22Rv1 (cell line): ENCODE measurements at regions not wholly inside any gene's neighbourhood (a gene's known extent, or its start where the extent isn't known, plus 50 kb on each side); places are given as distances from the start of the nearest gene placed in this dataset.
"Not testable (repeated sequence)": the region's sequence is repeated elsewhere in the genome, so short reads cannot be mapped to it uniquely, and the experiment has no call there.

Experiments used
- H3K27ac ChIP-seq: fragments of 450-650 bp; 2 replicates; pipeline ENCODE4 v1.5.1; 2017
- ZFX ChIP-seq: fragments of 450-650 bp; IDR thresholded peaks from 2 replicates; pipeline ENCODE4 v1.6.1; 2017; ENCODE audit warnings: antibody characterized with exemption, borderline replicate concordance
- TF ChIP-seq, protein P1 (sequence below): fragments of 450-650 bp; IDR thresholded peaks from 2 replicates; pipeline ENCODE4 v1.5.1; 2017; ENCODE audit warnings: mild to moderate bottlenecking

DNA sequence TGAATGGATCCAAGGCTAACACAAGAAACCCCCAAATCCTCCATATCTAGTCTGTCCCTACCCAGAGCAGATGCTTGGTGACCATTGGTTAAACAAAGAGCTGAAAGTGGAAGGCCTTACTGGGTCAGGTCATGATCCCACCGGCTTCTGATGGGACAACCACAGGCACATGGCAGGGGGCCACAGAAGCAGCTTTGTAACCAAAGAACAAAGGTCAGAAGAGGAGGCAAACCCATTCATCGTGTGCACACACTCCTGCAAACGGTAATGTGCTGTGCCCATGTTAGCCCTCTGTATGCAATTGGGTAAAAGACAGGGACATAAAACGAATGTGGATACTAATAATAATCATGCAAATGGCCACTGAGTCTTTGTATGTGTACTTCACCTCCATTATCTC, 133.3 kb upstream of the SLC6A11 start:
- TF ChIP-seq ZFX: no peak
- TF ChIP-seq, protein P1, sequence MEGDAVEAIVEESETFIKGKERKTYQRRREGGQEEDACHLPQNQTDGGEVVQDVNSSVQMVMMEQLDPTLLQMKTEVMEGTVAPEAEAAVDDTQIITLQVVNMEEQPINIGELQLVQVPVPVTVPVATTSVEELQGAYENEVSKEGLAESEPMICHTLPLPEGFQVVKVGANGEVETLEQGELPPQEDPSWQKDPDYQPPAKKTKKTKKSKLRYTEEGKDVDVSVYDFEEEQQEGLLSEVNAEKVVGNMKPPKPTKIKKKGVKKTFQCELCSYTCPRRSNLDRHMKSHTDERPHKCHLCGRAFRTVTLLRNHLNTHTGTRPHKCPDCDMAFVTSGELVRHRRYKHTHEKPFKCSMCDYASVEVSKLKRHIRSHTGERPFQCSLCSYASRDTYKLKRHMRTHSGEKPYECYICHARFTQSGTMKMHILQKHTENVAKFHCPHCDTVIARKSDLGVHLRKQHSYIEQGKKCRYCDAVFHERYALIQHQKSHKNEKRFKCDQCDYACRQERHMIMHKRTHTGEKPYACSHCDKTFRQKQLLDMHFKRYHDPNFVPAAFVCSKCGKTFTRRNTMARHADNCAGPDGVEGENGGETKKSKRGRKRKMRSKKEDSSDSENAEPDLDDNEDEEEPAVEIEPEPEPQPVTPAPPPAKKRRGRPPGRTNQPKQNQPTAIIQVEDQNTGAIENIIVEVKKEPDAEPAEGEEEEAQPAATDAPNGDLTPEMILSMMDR: no peak
- H3K27ac ChIP-seq: no peak overlapping the region

DNA sequence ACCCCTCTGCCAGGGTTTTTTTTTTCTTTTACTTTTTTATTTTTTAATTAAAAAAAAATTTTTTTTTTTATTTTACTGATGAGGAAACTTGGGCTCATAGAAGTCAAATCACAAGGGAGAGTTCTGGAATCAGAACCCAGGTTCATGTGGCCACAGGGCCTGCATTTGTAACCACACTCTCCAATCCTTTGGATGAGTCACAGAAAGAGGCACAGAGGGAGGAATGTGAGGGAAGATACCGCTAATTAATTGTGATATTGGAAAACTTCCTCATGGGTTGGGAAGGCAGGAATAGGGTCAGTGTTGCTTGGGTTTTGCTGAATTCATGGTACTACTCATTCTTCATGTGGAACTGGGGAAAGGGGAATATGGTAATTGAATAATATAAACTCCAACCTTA, 132.9 kb upstream of the SLC6A11 start:
- TF ChIP-seq, protein P1: no peak
- no peak for TF ChIP-seq ZFX
- H3K27ac ChIP-seq: no peak overlapping the region

DNA sequence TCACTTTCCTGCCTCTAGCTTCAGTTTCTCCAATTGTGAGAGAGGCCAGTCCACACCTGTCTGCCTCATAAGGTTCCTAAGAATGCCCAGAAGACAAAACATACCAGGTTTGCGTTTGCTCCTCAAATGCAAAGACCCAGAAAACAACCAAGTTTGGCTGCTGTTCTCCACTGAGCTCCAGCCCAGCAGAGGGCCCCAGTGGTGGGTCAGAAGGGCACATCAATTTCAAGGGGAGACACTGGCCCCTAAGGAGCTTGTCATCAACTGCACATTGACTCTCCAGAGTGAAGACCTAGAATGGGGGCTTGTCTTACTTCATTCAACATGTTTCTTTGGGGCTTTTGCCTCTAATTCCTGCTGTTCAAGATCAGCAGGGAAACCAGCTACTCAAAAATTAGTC, 127.9 kb upstream of the SLC6A11 start:
- TF ChIP-seq ZFX: no peak
- TF ChIP-seq, protein P1: no peak
- H3K27ac ChIP-seq: no peak overlapping the region

DNA sequence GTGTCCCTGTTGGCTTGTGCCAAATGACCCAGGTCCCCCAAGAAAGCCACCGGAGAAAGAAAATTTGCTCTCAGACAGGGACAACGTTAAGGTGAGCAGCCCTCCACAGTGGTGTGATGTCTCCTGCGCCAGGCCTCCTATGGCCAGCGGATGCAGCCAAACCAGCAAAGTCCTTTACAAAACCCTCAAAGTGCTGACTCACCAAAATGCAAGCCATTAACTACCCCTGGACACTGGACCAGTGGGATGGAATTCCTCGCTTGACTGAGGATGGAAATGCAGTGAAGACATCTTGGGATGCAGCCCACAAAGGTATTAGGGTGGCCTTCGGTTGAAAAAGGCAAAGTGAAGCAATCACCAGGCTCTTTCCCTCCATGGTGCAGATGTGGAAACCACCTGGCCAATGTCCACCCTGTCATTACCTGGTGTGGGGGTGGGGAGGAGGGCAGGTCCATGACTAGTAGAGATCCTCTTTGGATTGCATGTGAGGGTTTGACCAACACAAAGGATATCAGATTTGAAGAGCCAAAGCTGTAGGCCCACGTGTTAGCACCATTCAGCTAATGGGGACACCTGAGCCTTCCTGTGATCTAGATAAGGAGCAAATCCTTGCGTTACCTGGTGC, 127.4 kb upstream of the SLC6A11 start:
- no peak overlapping the region for H3K27ac ChIP-seq
- TF ChIP-seq, protein P1: no peak
- TF ChIP-seq ZFX: no peak

DNA sequence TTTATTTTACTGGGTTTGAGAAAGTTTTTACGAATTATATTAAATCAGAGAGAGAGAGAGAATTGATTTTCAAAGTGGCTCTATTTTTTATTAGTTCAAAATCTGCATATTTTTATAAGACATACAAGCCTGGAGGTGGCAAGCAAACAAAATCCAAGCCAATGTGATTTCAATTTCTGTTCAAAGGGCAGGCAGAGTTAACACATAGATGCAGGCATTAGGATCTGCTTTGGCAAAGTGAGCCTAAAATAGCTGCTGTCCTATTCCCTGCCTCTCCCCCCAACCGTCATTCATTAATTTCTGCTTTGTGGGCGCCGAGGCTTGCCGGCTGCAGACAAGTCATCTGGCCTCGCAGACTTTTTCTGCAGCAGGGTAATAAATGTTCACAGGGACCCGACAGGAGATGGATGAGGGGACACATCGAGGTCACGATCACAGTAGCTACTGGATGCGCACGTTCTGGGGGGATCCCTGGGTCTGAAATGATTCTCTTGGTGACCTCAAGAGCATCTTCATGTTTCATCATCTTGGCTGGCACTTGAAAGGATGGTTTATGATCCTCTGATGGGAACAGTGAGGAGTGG, 123.9 kb upstream of the SLC6A11 start:
- no peak overlapping the region for H3K27ac ChIP-seq
- no peak for TF ChIP-seq ZFX
- TF ChIP-seq, protein P1: no peak

DNA sequence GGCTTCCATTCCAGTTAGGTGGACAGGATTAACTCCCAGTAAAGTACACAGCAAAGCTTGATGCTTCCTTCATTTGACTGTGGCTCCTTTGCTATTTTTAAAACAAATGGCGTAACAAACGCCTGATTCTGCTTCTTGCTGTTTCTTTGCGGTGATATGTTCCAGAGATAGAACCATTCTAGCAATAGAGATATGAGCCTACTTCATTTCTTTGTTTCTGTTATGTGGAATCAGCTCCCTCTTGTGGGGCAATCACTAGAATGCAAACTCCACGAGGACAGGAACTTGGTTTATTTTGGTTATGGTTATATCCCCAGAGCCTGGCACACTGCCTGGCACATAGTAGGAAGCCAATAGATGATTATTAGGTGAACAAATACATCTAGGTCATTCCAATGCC, 122.6 kb upstream of the SLC6A11 start:
- no peak overlapping the region for H3K27ac ChIP-seq
- TF ChIP-seq ZFX: no peak
- TF ChIP-seq, protein P1: 0 out of 2 replicates have a peak, but pooled peaks have one; percentile 3

DNA sequence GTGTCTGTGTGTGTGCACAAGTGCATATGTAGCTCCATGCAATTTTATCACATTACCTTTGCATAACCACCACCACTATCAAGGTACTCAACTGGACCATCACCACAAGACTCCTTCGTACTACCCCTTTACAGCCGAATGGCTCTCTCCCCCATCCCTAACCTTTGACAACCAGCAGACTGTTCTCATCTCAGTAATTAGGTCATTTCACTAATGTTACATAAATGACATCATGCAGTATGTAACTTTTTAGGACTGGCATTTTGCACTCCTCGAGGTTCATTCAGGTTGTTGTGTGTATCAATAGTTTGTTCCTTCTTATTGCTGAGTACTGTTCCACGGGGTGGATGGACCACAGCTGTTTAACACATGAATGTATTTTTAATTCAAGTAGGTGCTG, 121.8 kb upstream of the SLC6A11 start:
- TF ChIP-seq, protein P1: no peak
- no peak for TF ChIP-seq ZFX

DNA sequence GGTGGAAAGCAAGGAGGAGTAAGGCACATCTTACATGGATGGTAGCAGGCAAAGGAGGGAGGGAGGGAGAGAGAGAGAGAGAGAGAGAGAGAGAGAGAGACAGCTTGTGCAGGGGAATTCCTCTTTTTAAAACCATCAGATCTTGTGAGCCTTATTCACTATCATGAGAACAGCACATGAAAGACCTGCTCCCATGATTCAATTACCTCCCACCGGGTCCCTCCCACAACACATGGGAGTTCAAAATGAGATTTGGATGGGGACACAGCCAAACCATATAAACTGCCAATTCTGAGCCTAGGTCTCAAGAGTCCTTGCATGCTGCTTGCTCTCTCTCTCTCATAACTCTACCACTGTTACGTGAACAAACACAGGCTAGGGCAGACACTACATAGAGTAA, 120.8 kb upstream of the SLC6A11 start:
- H3K27ac ChIP-seq: not testable (repeated sequence)

More for the DNA sequence above, 121.8 kb upstream of the SLC6A11 start:
- H3K27ac ChIP-seq: no peak overlapping the region
